Central memory CD4-positive, alpha-beta T cell (primary cell): ENCODE measurements at regions not wholly inside any gene's neighbourhood (a gene's known extent, or its start where the extent isn't known, plus 50 kb on each side); places are given as distances from the start of the nearest gene placed in this dataset.

ENCODE experiments used
- DNase-seq: peaks from one replicate; pipeline ENCODE4 v3.0.0; 2022

DNA sequence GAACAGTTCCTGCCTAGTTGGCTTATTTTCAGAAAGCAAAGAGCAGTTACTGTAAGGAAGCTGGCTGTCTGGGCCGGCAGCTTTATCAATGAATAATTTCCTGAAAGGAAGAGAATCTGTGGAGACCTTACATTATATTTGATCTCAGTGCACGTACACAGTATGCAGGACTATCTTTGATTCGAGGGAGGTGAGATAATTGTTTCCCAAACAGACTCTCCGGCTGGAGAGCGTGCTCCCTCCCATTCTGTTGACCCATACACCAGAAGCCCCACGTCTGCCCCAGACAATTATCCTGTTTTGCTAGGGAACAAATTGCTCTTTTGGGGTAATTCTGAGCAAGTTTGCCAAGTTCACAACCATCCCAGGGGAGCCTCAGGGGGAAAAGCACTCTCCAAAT, 1115.0 kb downstream of the VRK1 start:
- no peak for DNase-seq

- DNase-seq: no peak
Observed at GRCh38 chr14:97916100-97916499, 1118.9 kb downstream of the VRK1 start.

DNA sequence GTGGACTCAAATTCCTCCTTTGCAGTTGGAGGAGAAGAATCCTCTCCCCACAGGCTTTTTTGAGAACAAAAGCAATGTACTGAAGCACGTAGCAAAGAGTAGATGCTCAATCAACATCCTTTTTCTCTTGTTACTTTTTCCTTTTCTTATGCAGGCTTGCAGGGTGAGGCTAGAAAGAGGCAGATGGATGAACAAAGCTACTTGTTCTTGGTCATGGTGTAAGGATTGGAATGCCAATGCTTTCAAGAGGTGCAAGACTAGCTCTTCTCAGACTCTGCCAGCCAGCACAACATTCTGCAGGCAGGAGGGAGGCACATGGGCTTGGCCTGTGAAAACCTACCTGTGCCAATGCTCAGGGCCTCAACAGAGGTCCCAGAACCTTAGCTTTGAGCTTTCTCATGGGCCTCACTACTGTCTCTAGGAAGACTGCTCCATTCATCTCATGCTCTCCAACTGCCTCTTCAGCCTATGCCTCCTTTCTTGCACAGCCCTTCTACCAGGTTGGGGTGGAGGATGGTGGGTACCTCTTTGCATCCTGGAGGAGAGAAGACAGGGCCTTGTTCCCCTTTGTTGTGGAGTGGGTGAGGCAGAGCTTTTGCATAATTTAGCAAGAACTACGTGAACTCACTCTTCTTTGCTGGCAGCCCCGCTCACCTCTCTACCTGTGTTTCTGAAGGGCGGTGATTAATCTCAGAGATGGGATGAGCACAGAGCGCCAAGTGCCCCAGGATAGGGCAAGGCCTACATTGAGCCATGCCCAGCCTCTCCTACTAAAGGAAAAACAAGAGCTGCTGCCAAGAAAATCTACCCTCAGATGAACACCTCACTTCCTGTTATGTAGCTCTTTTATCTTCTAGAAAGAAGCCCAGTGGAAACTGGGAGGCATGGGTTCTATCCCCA, 1119.7 kb downstream of the VRK1 start:
- no peak for DNase-seq

DNA sequence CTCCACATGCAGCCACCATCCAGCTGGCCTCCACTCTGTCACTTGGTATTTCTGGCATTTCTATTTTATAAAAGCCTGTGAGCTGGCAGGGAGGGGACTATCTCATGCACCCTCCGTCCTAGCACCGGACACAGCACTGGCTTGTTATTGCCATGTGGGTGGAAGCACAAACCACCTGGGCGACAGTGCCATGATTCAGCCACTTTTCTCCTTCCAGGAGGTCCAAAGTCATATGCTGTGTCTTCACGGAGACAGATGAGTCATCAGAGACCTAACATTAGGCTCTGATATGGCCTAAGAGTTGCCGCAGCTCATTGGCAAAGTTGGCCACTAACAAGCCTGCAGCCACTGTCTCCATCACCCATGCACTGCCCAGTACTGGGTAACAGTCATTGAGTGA, 1123.0 kb downstream of the VRK1 start:
- no peak for DNase-seq

GRCh38 chr14:97921296-97921695, 1124.1 kb downstream of the VRK1 start:
- DNase-seq: no peak

DNA sequence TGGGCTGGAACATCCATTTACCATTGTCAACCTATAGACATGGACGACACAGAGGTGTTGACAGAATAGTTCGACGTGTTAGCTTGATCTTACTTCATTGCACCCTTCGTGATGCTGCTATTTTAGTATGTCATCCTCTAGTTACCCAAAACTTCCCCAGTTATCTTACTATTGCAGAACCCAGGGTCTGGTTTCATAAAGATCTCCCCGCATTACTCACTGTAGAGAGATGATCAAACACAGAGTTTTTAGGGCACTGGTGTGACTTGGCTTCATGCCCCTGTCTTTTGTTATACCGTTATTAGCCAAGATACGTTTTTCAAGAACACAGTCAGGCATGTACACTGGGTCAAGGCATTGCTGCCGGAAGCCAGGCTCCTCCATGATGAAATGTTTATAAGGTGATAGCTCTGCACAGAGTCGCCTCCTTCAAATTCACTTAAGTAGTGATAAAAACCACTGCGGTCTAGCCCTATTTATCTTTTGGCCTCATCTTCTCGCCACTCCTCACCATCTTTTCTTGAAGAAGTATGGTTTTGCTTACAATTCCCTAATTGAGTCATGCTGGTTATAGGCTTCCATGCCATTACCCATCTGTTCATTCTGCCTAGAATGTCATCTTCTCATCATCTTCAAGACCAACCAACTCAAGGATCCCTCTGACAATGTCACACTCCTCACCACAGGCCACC, 1127.9 kb downstream of the VRK1 start:
- no peak for DNase-seq

DNA sequence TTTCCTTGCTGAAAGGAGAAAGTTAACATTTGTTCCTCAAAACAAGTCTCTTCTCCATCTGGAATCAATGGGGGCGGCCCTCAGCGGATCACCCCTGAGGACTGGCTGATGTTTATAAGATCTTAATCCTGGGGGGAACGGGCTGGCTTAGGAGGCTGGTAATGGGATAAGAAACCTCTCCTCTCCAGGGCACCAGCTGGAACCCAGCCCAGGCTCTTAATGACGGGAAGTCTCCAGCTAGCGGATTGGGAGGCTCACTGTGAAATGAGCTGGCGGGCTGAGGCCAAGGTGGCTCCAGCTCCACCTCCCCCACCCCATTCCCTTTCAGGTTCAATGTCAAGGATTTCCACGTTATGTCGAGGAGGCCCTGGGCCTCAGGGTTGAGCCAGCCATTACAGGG, 1133.0 kb downstream of the VRK1 start:
- no peak for DNase-seq

- no peak for DNase-seq
Observed at GRCh38 chr14:97931273-97931672, 1134.1 kb downstream of the VRK1 start.

- no peak for DNase-seq
Observed at GRCh38 chr14:97942921-97943320, 1145.7 kb downstream of the VRK1 start.

DNA sequence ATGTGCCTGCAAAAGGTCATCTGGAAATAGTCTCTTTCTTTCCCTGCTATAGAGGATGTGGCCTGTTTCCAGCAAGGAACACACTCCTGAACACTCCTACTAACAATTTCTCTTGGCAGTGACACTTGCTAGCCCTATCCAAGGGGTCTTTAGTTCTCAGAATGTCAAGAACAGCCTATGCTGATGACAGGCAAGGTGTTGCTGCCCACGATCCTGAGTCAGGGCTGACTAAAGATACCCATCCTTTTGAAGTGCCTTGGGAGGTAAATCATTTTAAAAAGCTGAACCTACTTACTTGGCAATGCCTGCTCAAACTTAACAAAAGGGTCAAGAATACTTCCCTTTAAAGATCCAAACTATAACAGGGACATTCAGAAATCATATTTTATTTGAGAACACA, 1146.4 kb downstream of the VRK1 start:
- no peak for DNase-seq

GRCh38 chr14:97944380-97944779, 1147.2 kb downstream of the VRK1 start:
- DNase-seq: no peak

- no peak for DNase-seq
Observed at GRCh38 chr14:97945631-97946030, 1148.4 kb downstream of the VRK1 start.

GRCh38 chr14:97946240-97946639, 1149.1 kb downstream of the VRK1 start:
- no peak for DNase-seq

DNA sequence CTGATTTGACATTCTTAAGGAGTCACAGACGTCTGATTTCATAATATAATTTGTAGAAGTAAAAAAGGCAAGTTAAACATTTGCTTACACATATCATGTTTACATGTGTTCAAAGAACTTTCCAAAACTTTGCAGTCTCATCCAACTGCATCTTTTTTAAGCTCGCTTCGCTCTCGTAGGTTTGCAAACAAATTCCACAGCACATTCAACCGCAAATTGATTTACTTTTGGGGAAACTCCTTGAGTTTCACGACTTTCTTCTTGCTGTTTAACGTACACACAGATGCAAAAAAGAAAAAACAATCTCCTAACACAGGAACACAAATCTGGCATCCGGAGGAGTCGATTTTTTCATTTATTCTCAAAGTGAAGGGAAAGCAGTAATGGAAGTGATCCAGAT, 1149.5 kb downstream of the VRK1 start:
- no peak for DNase-seq

DNA sequence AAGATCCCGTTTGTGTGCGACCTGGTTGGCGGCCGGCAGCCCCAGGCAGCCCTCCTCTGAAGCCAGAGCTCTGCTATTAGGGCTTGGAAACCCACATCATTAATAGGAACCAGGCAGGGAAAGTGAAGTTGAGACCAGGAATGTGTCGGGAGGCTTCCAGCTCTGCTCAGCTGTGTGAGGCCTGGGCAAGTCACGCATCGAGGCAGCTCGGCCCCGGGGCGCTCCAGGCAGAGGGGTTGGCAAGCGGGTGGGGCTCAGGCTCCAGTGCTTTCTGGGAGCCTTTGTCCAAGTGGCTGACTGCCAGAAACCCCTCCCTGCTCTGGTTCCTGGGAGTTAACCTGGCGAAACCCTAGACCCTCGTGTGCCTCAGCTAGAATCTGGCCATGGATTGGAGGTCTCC, 1151.7 kb downstream of the VRK1 start:
- no peak for DNase-seq

DNA sequence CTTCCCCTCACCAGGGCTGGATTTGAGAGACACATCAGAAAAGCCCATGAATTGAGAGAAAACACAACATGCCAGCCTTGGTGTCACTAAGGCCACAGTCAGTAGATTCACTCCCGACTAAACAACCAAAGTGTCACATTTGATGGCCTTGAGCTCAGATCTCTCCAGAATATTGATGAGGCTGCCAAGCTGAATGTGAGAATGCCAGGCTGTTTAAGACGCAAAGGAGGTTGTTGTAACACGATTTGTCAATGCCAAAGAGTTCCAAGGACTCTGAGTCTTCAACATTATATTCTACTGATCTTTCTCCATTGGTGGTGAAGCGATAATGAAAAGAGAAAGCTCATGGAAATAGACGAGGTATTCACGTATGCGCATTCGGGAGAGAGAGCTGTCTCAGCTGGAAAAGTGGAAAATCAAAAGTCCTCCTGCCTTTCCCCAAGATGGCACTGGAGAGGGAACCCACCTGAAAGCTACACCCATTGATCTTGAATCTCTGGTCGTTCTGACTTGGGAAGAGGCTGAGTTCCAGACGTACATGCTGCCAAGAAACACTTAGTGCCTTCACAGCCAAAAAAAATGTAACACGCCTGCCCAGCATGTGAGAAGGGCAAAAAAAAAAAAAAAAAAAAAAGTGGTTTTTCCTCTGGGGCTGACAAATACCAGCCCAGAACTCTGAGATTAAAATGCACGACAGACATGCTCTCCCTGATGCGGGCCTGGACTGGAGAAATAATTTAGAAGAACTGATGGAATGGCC, 1159.6 kb downstream of the VRK1 start:
- no peak for DNase-seq

DNA sequence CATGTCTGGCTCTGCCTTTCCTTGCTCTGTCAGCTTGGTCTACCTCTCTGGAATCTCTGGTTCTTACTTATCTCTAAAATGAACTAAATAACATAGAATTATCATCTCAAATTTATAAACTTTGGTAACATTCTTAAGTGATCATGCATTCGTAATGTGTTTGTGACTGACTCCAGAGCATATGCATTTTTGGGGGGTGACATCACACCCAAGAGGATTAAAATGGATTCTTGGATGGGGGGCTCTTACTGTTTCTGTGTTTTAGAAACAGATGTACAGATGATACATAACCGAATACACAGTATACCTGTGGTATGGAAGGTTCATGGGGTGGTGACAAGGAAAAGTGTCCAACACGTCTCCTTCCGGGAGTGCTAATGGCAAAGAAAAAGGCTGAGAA, 1162.1 kb downstream of the VRK1 start:
- no peak for DNase-seq

DNA sequence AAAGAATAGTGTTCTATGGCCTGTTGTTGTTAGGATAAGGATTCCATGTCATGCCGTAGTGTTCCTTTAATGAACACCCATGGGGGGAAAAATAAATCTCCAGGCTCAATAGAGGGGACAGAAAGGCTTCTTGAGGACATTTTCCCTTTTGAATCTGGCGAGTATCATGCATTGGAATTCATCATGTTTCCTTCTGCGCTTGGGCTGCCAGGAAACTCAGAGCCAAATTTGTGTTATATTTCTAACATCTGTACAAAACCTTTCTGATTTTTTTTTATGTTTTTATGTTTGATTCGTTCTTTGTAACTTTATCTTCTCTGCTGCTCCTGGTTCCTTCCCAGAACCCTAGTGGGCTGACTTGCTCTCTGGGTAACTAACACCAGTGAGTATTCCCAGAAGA, 1163.3 kb downstream of the VRK1 start:
- no peak for DNase-seq

DNA sequence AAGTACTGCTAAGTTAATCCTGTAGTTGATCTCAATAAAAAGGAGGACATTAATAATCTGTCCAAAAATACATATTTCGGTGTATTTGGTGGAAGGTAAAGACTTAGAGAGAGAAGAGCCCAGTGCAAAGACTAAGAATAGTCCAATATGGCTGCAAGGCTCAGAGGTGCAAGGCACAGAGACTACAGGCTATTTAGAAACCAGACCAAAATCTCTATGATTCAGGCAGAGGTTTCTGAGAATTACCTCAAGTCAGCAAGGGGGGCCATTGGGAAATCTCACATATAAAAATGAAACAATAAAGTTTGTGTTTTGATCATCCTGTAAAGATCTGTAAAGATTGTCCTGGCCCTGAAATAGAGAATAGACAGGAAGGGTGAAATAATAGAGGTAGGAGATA, 1173.0 kb downstream of the VRK1 start:
- no peak for DNase-seq

DNA sequence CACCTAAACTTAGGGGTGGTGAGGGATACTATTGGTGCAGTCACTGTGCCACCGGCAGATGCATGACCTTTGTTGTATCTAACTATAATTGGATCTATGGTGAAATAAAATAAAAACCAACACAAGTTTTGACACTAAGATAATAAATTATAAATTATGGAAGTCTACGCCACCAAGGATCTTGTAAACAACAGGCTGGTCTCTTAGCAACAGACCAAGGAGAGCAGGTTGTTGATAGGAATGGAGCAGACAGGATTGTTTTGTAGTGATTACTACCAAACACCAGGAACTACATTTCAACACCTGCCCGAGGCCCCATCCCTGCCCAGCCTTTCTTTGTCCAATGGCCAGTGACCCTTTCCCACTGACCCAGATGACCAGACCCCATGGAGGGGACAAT, 1178.0 kb downstream of the VRK1 start:
- DNase-seq: no peak

DNA sequence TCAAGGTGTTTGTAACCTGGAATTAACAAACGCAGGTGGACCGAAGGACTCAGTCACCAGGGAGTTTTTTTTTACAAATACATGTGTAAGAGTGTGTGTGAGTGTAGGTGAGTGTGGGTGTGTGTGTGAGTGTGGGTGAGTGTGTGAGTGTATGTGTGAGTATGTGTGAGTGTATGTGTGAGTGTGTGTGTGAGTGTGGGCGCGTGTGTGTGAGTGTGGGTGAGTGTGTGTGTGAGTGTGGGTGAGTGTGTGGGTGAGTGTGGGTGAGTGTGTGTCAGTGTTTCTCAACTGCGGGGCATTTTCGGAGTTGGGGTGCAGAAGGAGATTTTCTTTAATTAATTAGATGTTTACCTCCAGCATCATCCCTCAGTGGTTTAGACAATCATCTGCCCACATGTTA, 1178.8 kb downstream of the VRK1 start:
- DNase-seq: no peak

DNA sequence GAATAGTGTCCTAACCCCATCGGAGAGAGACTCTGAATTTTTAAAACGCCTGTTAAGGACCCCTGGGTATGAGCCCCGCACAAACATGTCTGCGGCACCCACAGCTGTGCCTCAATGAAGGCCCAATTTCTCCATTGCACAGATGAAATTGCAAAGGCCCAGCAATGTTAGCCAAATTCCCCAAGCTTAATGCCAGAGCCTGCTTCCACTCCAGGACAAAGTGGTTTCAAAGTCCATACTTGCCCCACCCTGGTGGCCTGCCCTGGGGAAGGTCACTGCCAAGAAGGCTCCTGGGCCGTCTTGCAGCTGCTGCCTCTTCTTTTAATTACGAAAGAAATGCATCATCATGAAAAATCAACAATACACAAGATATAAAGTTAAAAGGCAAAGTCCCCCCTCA, 1179.7 kb downstream of the VRK1 start:
- no peak for DNase-seq

- DNase-seq: peak; percentile 73
Observed at GRCh38 chr14:97977651-97978261, 1180.6 kb downstream of the VRK1 start.
